Caco-2 (cell line): ENCODE measurements at regions not wholly inside any gene's neighbourhood (a gene's known extent, or its start where the extent isn't known, plus 50 kb on each side); places are given as distances from the start of the nearest gene placed in this dataset.

Source experiments
- BruUV-seq: library from RNA; stranded (reverse); fragments of 400-500 nt; replicated peaks from 2 replicates; lab custom pipeline; 2021; lab: Mats Ljungman, UMichigan
- CTCF ChIA-PET: fragments of 300-600 bp; sonication (Branson Sonifier 250); formaldehyde crosslinking; loops from one replicate; lab custom pipeline; 2022; ENCODE audit warnings: antibody characterized with exemption; lab: Charles Lee
- POLR2A ChIA-PET: fragments of 300-600 bp; sonication (Branson Sonifier 250); formaldehyde crosslinking; loops from one replicate; lab custom pipeline; 2022; ENCODE audit warnings: antibody characterized with exemption; lab: Charles Lee
- DNase-seq, 2 experiments: peaks; one replicate each; pipeline versions ENCODE4 v3.0.0 to v3.0.0-alpha.2; 2020 to 2022
- H3K27me3 ChIP-seq: replicated peaks from 2 replicates; pipeline ENCODE4 v1.6.0; 2011; ENCODE audit warnings: low read length; ENCODE audit not compliant: control insufficient read depth, insufficient read depth
- H3K36me3 ChIP-seq: 2 replicates; pipeline ENCODE4 v1.5.1; 2011; ENCODE audit warnings: low read length; ENCODE audit not compliant: control insufficient read depth, insufficient read depth
- H3K4me1 ChIP-seq: fragments of 250-450 bp; sonication (Bioruptor Pico); 2 replicates; pipeline ENCODE4 v1.5.1; 2020; ENCODE audit warnings: mild to moderate bottlenecking
- H3K4me3 ChIP-seq: 2 replicates; pipeline ENCODE4 v1.5.1; 2011; ENCODE audit warnings: low read depth, mild to moderate bottlenecking, control low read depth, low read length
- H3K9me3 ChIP-seq: fragments of 250-450 bp; sonication (Bioruptor Pico); 2 replicates; pipeline ENCODE4 v1.5.1; 2020; ENCODE audit warnings: mild to moderate bottlenecking, moderate library complexity
- H3K27ac Mint-ChIP-seq: one replicate; pipeline ENCODE4 v1.8.0; 2022; ENCODE audit warnings: mixed read lengths; ENCODE audit not compliant: unreplicated experiment
- H3K27me3 Mint-ChIP-seq: one replicate; pipeline ENCODE4 v1.8.0; 2022; ENCODE audit warnings: mixed read lengths; ENCODE audit not compliant: insufficient read depth, unreplicated experiment
- H3K36me3 Mint-ChIP-seq: one replicate; pipeline ENCODE4 v1.8.0; 2022; ENCODE audit warnings: mild to moderate bottlenecking, mixed read lengths; ENCODE audit not compliant: insufficient read depth, unreplicated experiment
- H3K4me1 Mint-ChIP-seq: one replicate; pipeline ENCODE4 v1.8.0; 2022; ENCODE audit warnings: low read depth, mixed read lengths; ENCODE audit not compliant: unreplicated experiment
- H3K4me3 Mint-ChIP-seq: one replicate; pipeline ENCODE4 v1.8.0; 2022; ENCODE audit warnings: mild to moderate bottlenecking, moderate library complexity, mixed read lengths; ENCODE audit not compliant: unreplicated experiment
- H3K9me3 Mint-ChIP-seq: one replicate; pipeline ENCODE4 v1.8.0; 2022; ENCODE audit warnings: mixed read lengths; ENCODE audit not compliant: unreplicated experiment
- intact Hi-C: fragments of 100-400 bp; cut with micrococcal nuclease; formaldehyde crosslinking; loops from one replicate; pipeline ENCODE4 v1.10.0; 2022; ENCODE audit not compliant: unreplicated experiment
- TF ChIP-seq, protein P1 (sequence below), 2 experiments: fragments of 200-600 bp in 1 of 2; IDR thresholded peaks; 1 replicate in 1 of 2; 2 replicates in 1 of 2; pipeline versions ENCODE4 v1.5.1 to v1.8.0; 2011 to 2022; ENCODE audit warnings: antibody characterized with exemption in 1 of 2, control low read depth in 1 of 2, inconsistent platforms in 1 of 2, low read depth in 1 of 2, low read length in 1 of 2, mild to moderate bottlenecking in 1 of 2, moderate library complexity in 1 of 2; ENCODE audit not compliant: insufficient read depth in 1 of 2, severe bottlenecking in 1 of 2, unreplicated experiment in 1 of 2

DNA sequence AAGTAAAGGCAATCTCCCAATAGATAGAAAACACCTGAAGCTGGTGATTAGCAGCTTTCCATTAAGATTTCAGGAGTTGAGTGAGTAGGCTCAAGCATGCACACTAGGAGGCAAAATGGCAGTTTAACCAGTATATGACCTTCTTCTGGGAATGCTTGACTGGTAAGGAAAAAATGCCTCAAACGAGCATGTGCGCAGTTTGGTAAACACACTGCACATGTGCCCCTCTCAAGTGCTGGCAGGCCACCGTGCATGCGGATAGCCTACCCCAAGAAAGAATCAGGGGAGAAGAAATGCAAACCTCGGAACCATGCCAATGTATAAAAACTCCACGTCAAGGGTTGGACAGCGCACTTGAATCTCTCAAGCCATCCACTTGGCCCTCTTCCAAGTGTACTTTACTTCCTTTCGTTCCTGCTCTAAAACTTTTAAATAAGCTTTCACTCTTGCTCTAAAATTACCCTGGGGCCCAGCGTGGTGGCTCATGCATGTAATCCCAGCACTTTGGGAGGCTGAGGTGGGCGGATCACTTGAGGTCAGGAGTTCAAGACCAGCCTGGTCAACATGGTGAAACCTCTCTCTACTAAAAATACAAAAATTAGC lies 98.8 kb upstream of the CDK1 start:
- DNase-seq, result no peak
- Histone ChIP-seq H3K4me3 (no peak overlapping the region), H3K27me3 (no peaks in the 10 kb centered on the region), H3K9me3 (0 out of 2 replicates have a peak, but pooled peaks cover 3% of the 10 kb centered on the region), H3K4me1 (peaks cover 31% of the 10 kb centered on the region), H3K36me3 (no peaks in the 10 kb centered on the region)
- BruUV-seq, result no TSS peak
- H3K27ac Mint-ChIP-seq, result no peak overlapping the region
- peaks cover 12% of the 10 kb centered on the region for H3K9me3 Mint-ChIP-seq
- CTCF ChIA-PET, result no interaction called here
- intact Hi-C loops, result no loop called here
- H3K27me3 Mint-ChIP-seq, result no peaks in the 10 kb centered on the region
- TF ChIP-seq, protein P1, sequence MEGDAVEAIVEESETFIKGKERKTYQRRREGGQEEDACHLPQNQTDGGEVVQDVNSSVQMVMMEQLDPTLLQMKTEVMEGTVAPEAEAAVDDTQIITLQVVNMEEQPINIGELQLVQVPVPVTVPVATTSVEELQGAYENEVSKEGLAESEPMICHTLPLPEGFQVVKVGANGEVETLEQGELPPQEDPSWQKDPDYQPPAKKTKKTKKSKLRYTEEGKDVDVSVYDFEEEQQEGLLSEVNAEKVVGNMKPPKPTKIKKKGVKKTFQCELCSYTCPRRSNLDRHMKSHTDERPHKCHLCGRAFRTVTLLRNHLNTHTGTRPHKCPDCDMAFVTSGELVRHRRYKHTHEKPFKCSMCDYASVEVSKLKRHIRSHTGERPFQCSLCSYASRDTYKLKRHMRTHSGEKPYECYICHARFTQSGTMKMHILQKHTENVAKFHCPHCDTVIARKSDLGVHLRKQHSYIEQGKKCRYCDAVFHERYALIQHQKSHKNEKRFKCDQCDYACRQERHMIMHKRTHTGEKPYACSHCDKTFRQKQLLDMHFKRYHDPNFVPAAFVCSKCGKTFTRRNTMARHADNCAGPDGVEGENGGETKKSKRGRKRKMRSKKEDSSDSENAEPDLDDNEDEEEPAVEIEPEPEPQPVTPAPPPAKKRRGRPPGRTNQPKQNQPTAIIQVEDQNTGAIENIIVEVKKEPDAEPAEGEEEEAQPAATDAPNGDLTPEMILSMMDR (IDR thresholded peaks at IDR 0.05; ENCODE audit: insufficient read depth in 1 of 2, low read depth in 1 of 2, low read length in 1 of 2, severe bottlenecking in 1 of 2, unreplicated experiment in 1 of 2), result no peak
- H3K4me3 Mint-ChIP-seq, result no peak overlapping the region
- POLR2A ChIA-PET, result no interaction called here
- H3K36me3 Mint-ChIP-seq, result no peaks in the 10 kb centered on the region
- peaks cover 23% of the 10 kb centered on the region for H3K4me1 Mint-ChIP-seq

DNA sequence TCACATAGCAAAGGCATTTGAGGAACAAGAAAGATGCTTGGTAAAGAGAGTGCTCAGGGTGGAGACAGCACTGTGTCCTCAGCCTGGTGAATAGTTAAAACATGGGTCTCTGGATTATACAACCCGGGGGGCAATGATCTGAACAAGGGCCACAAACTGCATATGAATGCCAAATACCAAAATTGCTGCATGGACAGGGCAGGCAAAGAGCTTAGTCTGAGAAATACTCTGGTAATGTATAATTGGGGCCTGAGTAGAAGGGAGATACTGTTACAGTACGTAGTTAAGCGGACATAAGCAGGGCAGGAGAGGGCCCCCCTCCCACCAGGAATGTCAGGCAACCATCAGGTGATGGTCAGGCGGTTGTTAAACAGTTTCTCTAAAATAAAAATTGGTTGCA lies 99.3 kb upstream of the CDK1 start:
- Mint-ChIP-seq H3K27ac (no peak overlapping the region), H3K4me1 (peaks cover 23% of the 10 kb centered on the region), H3K4me3 (no peak overlapping the region), H3K36me3 (no peaks in the 10 kb centered on the region), H3K9me3 (peaks cover 12% of the 10 kb centered on the region), H3K27me3 (no peaks in the 10 kb centered on the region)
- POLR2A ChIA-PET, result no interaction called here
- CTCF ChIA-PET, result no interaction called here
- intact Hi-C loops, result no loop called here
- Histone ChIP-seq H3K36me3 (no peaks in the 10 kb centered on the region), H3K27me3 (no peaks in the 10 kb centered on the region), H3K9me3 (0 out of 2 replicates have a peak, but pooled peaks cover 6% of the 10 kb centered on the region), H3K4me3 (no peak overlapping the region), H3K4me1 (peaks cover 31% of the 10 kb centered on the region)
- no TSS peak for BruUV-seq
- no peak for DNase-seq
- TF ChIP-seq, protein P1 (IDR thresholded peaks at IDR 0.05; ENCODE audit: insufficient read depth in 1 of 2, low read depth in 1 of 2, low read length in 1 of 2, severe bottlenecking in 1 of 2, unreplicated experiment in 1 of 2), result no peak

DNA sequence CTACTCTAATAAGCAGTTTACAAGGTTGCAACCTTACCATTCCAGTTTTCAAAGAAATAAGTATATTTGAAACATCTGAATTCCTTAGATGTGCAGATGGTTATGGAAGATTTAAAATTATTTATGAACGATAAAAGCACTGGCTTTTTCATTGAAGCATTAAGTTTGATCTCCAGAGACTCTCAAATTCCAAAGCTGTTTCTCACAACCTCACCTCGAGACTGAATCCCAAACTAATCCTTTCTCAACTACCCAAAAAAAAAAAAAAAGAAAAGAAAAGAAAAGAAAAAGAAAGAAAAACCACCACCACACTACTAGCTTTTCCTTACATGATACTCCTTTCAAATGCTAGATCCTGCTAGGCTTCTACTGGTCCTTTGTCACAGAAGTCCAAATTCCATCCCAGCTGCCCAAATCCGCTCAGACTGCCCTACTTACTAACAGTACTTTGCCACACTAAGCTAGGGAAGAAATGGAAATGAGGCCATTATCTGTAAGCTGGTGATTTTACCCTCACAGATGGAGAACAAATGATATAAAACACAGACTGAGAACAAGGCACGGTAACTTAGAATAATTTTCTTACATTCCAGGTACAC lies 100.6 kb upstream of the CDK1 start:
- TF ChIP-seq, protein P1 (IDR thresholded peaks at IDR 0.05; ENCODE audit: insufficient read depth in 1 of 2, low read depth in 1 of 2, low read length in 1 of 2, severe bottlenecking in 1 of 2, unreplicated experiment in 1 of 2), result no peak
- ChIA-PET POLR2A (no interaction called here), CTCF (interaction anchor here (0.6 to 0.7 kb wide), 2 partner anchors 49 to 55 kb away, joined by 3 to 4 read pairs; no protein-coding TSS in a partner anchor)
- no TSS peak for BruUV-seq
- H3K4me3 ChIP-seq, result no peak overlapping the region
- H3K9me3 ChIP-seq, result 0 out of 2 replicates have a peak, but pooled peaks cover 6% of the 10 kb centered on the region
- H3K4me1 ChIP-seq, result peaks cover 31% of the 10 kb centered on the region
- H3K36me3 Mint-ChIP-seq, result no peaks in the 10 kb centered on the region
- H3K36me3 ChIP-seq, result no peaks in the 10 kb centered on the region
- no peaks in the 10 kb centered on the region for H3K27me3 ChIP-seq
- no peaks in the 10 kb centered on the region for H3K27me3 Mint-ChIP-seq
- peaks cover 23% of the 10 kb centered on the region for H3K4me1 Mint-ChIP-seq
- intact Hi-C loops, result no loop called here
- H3K27ac Mint-ChIP-seq, result no peak overlapping the region
- peaks cover 12% of the 10 kb centered on the region for H3K9me3 Mint-ChIP-seq
- no peak overlapping the region for H3K4me3 Mint-ChIP-seq
- DNase-seq, result no peak
